ENCODE measurements at regions not wholly inside any gene's neighbourhood (a gene's known extent, or its start where the extent isn't known, plus 50 kb on each side); places are given as distances from the start of the nearest gene placed in this dataset.

GRCh38 chr17:6303664-6304063, 131.3 kb downstream of the AIPL1 start:
- no peak for TF ChIP-seq CTCF (IDR thresholded peaks at IDR 0.05; ENCODE audit: insufficient read depth, low read depth, low read length)
- H3K4me3 ChIP-seq (ENCODE audit: low read depth, low read length) = no peak overlapping the region
- ChIA-PET CTCF (no interaction called here), POLR2A (no interaction called here)
- H3K36me3 ChIP-seq (ENCODE audit: control insufficient read depth, insufficient read depth, low read length) = no peaks in the 10 kb centered on the region
- H3K27me3 ChIP-seq (ENCODE audit: control insufficient read depth, insufficient read depth, low read length) = no peaks in the 10 kb centered on the region
- DNase-seq (ENCODE audit: low read depth) = no peak

GRCh38 chr17:6299275-6299674, 135.6 kb downstream of the AIPL1 start:
- no peak for DNase-seq (ENCODE audit: low read depth)
- POLR2A ChIA-PET = no interaction called here
- no peaks in the 10 kb centered on the region for H3K27me3 ChIP-seq (ENCODE audit: control insufficient read depth, insufficient read depth, low read length)
- H3K36me3 ChIP-seq (ENCODE audit: control insufficient read depth, insufficient read depth, low read length) = no peaks in the 10 kb centered on the region
- CTCF ChIA-PET = no interaction called here
- no peak overlapping the region for H3K4me3 ChIP-seq (ENCODE audit: low read depth, low read length)
- no peak for TF ChIP-seq CTCF (IDR thresholded peaks at IDR 0.05; ENCODE audit: insufficient read depth, low read depth, low read length)

- POLR2A ChIA-PET = no interaction called here
- Histone ChIP-seq H3K27me3 (ENCODE audit: control insufficient read depth, insufficient read depth, low read length) (no peaks in the 10 kb centered on the region), H3K36me3 (ENCODE audit: control insufficient read depth, insufficient read depth, low read length) (no peaks in the 10 kb centered on the region), H3K4me3 (ENCODE audit: low read depth, low read length) (no peak overlapping the region)
- CTCF ChIA-PET = no interaction called here
- no peak for TF ChIP-seq CTCF (IDR thresholded peaks at IDR 0.05; ENCODE audit: insufficient read depth, low read depth, low read length)
- DNase-seq (ENCODE audit: low read depth) = no peak
Measured at GRCh38 chr17:6297960-6298359, 137.0 kb downstream of the AIPL1 start.

- TF ChIP-seq CTCF (IDR thresholded peaks at IDR 0.05; ENCODE audit: insufficient read depth, low read depth, low read length) = no peak
- no peak for DNase-seq (ENCODE audit: low read depth)
- ChIA-PET CTCF (no interaction called here), POLR2A (no interaction called here)
- no peak overlapping the region for H3K4me3 ChIP-seq (ENCODE audit: low read depth, low read length)
- no peaks in the 10 kb centered on the region for H3K36me3 ChIP-seq (ENCODE audit: control insufficient read depth, insufficient read depth, low read length)
- H3K27me3 ChIP-seq (ENCODE audit: control insufficient read depth, insufficient read depth, low read length) = no peaks in the 10 kb centered on the region
Measured at GRCh38 chr17:6297119-6297518, 137.8 kb downstream of the AIPL1 start.

GRCh38 chr17:6290488-6291196, 144.3 kb downstream of the AIPL1 start:
- Histone ChIP-seq H3K27me3 (ENCODE audit: control insufficient read depth, insufficient read depth, low read length) (no peaks in the 10 kb centered on the region), H3K36me3 (ENCODE audit: control insufficient read depth, insufficient read depth, low read length) (no peaks in the 10 kb centered on the region), H3K4me3 (ENCODE audit: low read depth, low read length) (no peak overlapping the region)
- no peak for TF ChIP-seq CTCF (IDR thresholded peaks at IDR 0.05; ENCODE audit: insufficient read depth, low read depth, low read length)
- no peak for DNase-seq (ENCODE audit: low read depth)
- CTCF ChIA-PET = no interaction called here
- POLR2A ChIA-PET = no interaction called here

All from BJ (cell line).